BLaER1 treated with 17β-estradiol and CSF1 and Interleukin-3, amounts not matched to agents 10 nM and 100 nM (cell line): ENCODE measurements at regions not wholly inside any gene's neighbourhood (a gene's known extent, or its start where the extent isn't known, plus 50 kb on each side); places are given as distances from the start of the nearest gene placed in this dataset.
"Not testable (repeated sequence)": the region's sequence is repeated elsewhere in the genome, so short reads cannot be mapped to it uniquely, and the experiment has no call there.

ENCODE experiments used
- H3K27ac ChIP-seq, 11 experiments: shearing (Covaris generic); formaldehyde crosslinking; 2 replicates each; pipeline ENCODE4 v1.8.1; 2022
- H3K27me3 ChIP-seq, 11 experiments: shearing (Covaris generic); formaldehyde crosslinking; 2 replicates each; pipeline ENCODE4 v1.8.1; 2022
- H3K36me3 ChIP-seq, 11 experiments: shearing (Covaris generic); formaldehyde crosslinking; 2 replicates each; pipeline ENCODE4 v1.8.1; 2022
- H3K4me1 ChIP-seq, 10 experiments: shearing (Covaris generic); formaldehyde crosslinking; 2 replicates each; pipeline ENCODE4 v1.8.1; 2022
- H3K4me2 ChIP-seq, 11 experiments: shearing (Covaris generic); formaldehyde crosslinking; 2 replicates each; pipeline ENCODE4 v1.8.1; 2022
- H3K4me3 ChIP-seq, 10 experiments: shearing (Covaris generic); formaldehyde crosslinking; 2 replicates each; pipeline ENCODE4 v1.8.1; 2022
- H3K9ac ChIP-seq, 11 experiments: shearing (Covaris generic); formaldehyde crosslinking; 2 replicates each; pipeline ENCODE4 v1.8.1; 2022
- H3K9me3 ChIP-seq, 11 experiments: shearing (Covaris generic); formaldehyde crosslinking; replicated peaks in 1 of 11; 2 replicates each; pipeline ENCODE4 v1.8.1; 2022
- H4K20me1 ChIP-seq, 11 experiments: shearing (Covaris generic); formaldehyde crosslinking; 2 replicates each; pipeline ENCODE4 v1.8.1; 2022
- Cebpa-rat ChIP-seq, 11 experiments: shearing (Covaris generic); IDR thresholded peaks; 2 replicates each; pipeline ENCODE4 v1.8.1; 2022

DNA sequence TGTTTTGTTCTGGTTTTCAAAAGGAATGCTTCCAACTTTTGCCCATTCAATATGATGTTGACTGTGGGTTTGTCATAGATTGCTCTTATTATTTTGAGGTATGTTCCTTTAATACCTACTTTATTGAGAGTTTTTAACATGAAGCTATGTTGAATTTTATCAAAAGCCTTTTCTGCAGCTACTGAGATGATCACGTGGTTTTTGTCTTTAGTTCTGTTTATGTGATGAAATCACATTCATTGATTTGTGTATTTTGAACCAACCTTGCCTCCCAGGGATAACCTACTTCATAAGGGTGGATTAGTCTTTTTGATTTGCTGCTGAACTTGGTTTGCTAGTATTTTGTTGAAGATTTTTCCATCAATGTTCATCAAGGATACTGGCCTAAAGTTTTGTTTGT, 92.7 kb upstream of the TCF21 start:
- no peak overlapping the region for H3K4me3 ChIP-seq
- H4K20me1 ChIP-seq, result no peaks in the 10 kb centered on the region
- TF ChIP-seq Cebpa-rat (IDR thresholded peaks at IDR 0.05), result no peak
- peaks cover 22 to 48% (median 41%) of the 10 kb centered on the region in 11 experiments for H3K9me3 ChIP-seq
- H3K27ac ChIP-seq, result no peak overlapping the region
- H3K27me3 ChIP-seq, result no peaks in the 10 kb centered on the region
- H3K36me3 ChIP-seq, result no peaks in the 10 kb centered on the region
- no peak overlapping the region for H3K9ac ChIP-seq
- H3K4me1 ChIP-seq, result no peaks in the 10 kb centered on the region
- no peak overlapping the region for H3K4me2 ChIP-seq

DNA sequence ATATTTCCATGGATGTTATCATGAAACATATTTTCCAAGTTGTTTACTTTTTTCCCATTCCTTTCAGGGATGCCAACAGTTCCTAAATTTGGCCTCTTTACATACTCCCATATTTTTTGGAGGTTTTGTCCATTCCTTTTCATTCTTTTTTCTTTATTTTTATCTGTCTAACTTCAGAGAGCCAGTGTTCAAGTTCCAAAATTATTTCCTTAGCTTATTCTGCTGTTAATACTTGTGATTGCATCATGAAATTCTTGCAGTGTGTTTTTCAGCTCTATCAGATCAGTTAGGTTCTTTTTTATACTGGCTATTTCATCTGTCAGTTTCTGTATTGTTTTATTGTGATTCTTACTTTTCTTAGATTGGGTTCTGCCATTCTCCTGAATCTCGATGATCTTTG, 89.9 kb upstream of the TCF21 start:
- no peak overlapping the region for H3K9ac ChIP-seq
- no peaks in the 10 kb centered on the region for H4K20me1 ChIP-seq
- H3K9me3 ChIP-seq, result peaks cover 18 to 44% (median 36%) of the 10 kb centered on the region in 11 experiments
- H3K4me2 ChIP-seq, result no peak overlapping the region
- H3K27me3 ChIP-seq, result no peaks in the 10 kb centered on the region
- H3K4me3 ChIP-seq, result no peak overlapping the region
- H3K36me3 ChIP-seq, result no peaks in the 10 kb centered on the region
- H3K4me1 ChIP-seq, result no peaks in the 10 kb centered on the region
- H3K27ac ChIP-seq, result no peak overlapping the region
- TF ChIP-seq Cebpa-rat (IDR thresholded peaks at IDR 0.05), result no peak

DNA sequence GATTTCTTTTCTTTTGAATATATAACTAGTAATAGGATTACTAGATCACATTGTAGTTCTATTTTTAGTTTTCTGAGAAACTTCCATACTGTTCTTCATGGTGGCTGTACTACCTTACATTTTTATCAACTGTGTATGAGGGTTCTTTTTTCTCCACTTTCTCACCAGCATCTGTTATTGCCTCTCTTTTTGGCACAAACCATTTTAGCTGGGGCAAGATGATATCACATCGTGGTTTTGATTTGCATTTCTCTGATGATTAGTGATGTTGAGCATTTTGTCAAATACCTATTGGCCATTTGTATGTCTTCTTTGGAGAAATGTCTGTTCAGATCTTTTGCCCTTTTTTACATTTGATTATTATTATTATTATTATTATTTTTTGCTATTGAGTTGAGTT, 86.1 kb upstream of the TCF21 start:
- no peaks in the 10 kb centered on the region for H4K20me1 ChIP-seq
- H3K4me2 ChIP-seq, result no peak overlapping the region
- no peaks in the 10 kb centered on the region for H3K36me3 ChIP-seq
- no peak overlapping the region for H3K4me3 ChIP-seq
- H3K27me3 ChIP-seq, result no peaks in the 10 kb centered on the region
- TF ChIP-seq Cebpa-rat (IDR thresholded peaks at IDR 0.05), result no peak
- H3K9ac ChIP-seq, result no peak overlapping the region
- H3K9me3 ChIP-seq, result peaks cover 7 to 30% (median 24%) of the 10 kb centered on the region in 11 experiments
- no peak overlapping the region for H3K27ac ChIP-seq
- H3K4me1 ChIP-seq, result peaks cover 0 to 16% (median 11%) of the 10 kb centered on the region in 10 experiments; a peak in 16 of 20 replicates

DNA sequence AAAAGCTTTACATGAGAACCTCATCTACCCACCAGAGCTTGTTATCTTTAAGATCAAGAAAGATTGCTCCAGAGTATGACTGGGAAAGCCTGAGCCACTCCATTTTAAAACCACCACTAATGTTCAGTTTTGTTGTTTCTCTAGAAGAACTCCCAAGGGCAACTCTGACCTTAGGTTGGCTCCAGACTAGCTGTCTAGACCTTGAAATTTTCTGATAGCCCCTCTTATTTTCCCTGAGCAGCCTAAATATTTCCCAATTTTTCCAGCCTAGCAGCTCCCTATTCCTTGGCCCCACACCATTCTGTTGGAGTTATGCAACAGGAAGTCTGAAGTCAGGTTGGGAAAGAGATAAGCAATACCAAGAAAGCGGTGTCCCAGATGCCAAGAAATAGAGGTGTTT, 84.6 kb upstream of the TCF21 start:
- H3K36me3 ChIP-seq, result no peaks in the 10 kb centered on the region
- H3K9me3 ChIP-seq, result peaks cover 0 to 17% (median 12%) of the 10 kb centered on the region in 11 experiments; a peak in 14 of 22 replicates
- peaks cover 0 to 16% (median 11%) of the 10 kb centered on the region in 10 experiments; a peak in 16 of 20 replicates for H3K4me1 ChIP-seq
- H3K4me2 ChIP-seq, result no peak overlapping the region
- no peak for TF ChIP-seq Cebpa-rat (IDR thresholded peaks at IDR 0.05)
- H4K20me1 ChIP-seq, result no peaks in the 10 kb centered on the region
- H3K27ac ChIP-seq, result no peak overlapping the region
- H3K4me3 ChIP-seq, result no peak overlapping the region
- no peak overlapping the region for H3K9ac ChIP-seq
- H3K27me3 ChIP-seq, result no peaks in the 10 kb centered on the region

DNA sequence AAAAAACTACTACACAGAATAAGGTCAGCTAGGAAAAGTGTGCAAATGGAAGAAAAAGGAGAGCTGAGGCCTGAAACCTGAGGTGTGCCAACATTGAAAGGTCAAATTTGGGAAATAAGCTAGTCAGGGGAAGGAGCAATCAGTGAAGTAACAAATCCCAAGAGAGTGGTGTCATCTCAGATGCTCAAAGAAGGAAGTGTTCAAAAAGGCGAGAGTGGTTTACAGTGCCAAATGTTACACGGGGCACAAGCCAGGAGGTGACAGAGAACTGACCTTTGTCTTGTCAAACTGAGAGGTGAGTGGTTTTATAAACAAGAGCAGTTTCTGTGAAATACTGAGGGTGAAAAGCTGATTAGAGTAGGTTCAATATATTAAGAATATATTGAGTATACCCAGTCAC, 83.0 kb upstream of the TCF21 start:
- no peaks in the 10 kb centered on the region; a peak in 1 of 22 replicates for H3K27me3 ChIP-seq
- no peak overlapping the region for H3K27ac ChIP-seq
- TF ChIP-seq Cebpa-rat (IDR thresholded peaks at IDR 0.05), result no peak
- H3K4me2 ChIP-seq, result peak overlapping the region in 9 of 11 experiments; percentile 22 to 61 (median 35); a peak in 16 of 22 replicates
- H3K36me3 ChIP-seq, result no peaks in the 10 kb centered on the region
- H3K4me3 ChIP-seq, result no peak overlapping the region
- H3K9ac ChIP-seq, result no peak overlapping the region
- H3K9me3 ChIP-seq, result peaks cover 0 to 6% (median under 1%) of the 10 kb centered on the region in 11 experiments; a peak in 4 of 22 replicates
- no peaks in the 10 kb centered on the region for H4K20me1 ChIP-seq
- peaks cover 0 to 16% (median 11%) of the 10 kb centered on the region in 10 experiments; a peak in 16 of 20 replicates for H3K4me1 ChIP-seq

DNA sequence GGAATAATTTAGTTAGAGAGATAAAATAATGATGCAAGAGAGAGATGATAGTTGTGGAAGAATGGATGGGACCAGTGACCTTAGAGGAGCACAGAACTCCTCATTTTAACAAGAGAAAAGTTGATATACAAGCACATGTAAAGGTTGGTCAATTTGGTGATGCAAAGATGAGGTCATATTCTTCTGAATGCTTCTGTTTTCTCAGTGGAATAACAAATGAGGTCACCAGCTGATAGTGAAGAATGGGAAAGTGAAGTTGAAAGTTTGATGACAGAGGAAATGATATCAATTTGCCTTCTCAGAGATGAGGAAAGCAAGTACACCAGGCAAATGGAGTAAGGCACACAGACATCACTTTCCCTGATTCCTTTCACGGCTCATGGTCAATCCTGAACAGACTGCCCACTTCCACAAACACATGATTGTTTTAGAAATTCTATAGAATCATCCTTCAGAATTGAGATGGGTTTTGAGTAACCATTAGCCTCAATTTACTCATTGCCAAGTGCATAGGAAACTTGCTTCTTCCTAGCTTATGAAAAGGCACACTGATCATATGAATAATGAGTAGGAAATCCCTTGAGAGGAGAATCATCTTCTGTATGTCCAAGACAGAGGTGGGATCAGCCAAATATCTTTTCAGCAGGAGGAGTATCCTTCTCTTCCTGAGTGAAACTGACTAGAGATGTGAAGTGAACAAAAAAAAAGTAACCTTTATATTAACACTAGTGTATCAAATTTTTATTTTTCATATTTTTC, 82.4 kb upstream of the TCF21 start:
- Histone ChIP-seq H3K27ac (no peak overlapping the region; a peak in 1 of 22 replicates), H4K20me1 (no peaks in the 10 kb centered on the region), H3K4me2 (peak overlapping the region in 9 of 11 experiments; percentile 22 to 61 (median 35); a peak in 15 of 22 replicates), H3K36me3 (no peaks in the 10 kb centered on the region), H3K4me1 (peaks cover 0 to 16% (median 11%) of the 10 kb centered on the region in 10 experiments; a peak in 16 of 20 replicates), H3K9me3 (peaks cover 0 to 12% (median 0%) of the 10 kb centered on the region in 11 experiments; a peak in 2 of 22 replicates), H3K27me3 (no peaks in the 10 kb centered on the region; a peak in 1 of 22 replicates), H3K4me3 (no peak overlapping the region), H3K9ac (no peak overlapping the region)
- no peak for TF ChIP-seq Cebpa-rat (IDR thresholded peaks at IDR 0.05)

DNA sequence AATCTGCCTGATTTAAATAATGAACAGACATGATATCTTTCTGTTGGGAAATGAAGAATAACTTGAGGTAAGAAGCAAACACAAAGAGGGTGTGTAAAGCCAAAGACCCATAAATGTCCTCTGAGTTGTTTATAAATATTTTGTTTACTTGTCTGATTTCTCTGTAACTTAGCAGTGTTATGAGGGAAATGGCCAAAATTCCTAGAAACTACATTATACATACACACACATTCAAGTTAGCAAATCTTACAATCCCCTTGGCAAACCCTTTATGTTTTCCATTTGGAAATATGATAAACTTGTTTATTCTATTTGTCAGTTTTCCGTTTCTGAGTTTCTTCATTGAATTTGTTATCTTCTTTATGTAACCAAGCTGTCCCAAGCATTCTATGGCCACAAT, 81.4 kb upstream of the TCF21 start:
- peaks cover 0 to 16% (median 11%) of the 10 kb centered on the region in 10 experiments; a peak in 16 of 20 replicates for H3K4me1 ChIP-seq
- H3K4me2 ChIP-seq, result no peak overlapping the region
- H3K9me3 ChIP-seq, result peaks cover 0 to 18% (median 0%) of the 10 kb centered on the region in 11 experiments; a peak in 3 of 22 replicates
- H3K36me3 ChIP-seq, result no peaks in the 10 kb centered on the region
- H3K9ac ChIP-seq, result no peak overlapping the region
- H3K4me3 ChIP-seq, result no peak overlapping the region
- no peak for TF ChIP-seq Cebpa-rat (IDR thresholded peaks at IDR 0.05)
- no peaks in the 10 kb centered on the region; a peak in 1 of 22 replicates for H3K27me3 ChIP-seq
- H3K27ac ChIP-seq, result no peak overlapping the region
- H4K20me1 ChIP-seq, result no peaks in the 10 kb centered on the region

DNA sequence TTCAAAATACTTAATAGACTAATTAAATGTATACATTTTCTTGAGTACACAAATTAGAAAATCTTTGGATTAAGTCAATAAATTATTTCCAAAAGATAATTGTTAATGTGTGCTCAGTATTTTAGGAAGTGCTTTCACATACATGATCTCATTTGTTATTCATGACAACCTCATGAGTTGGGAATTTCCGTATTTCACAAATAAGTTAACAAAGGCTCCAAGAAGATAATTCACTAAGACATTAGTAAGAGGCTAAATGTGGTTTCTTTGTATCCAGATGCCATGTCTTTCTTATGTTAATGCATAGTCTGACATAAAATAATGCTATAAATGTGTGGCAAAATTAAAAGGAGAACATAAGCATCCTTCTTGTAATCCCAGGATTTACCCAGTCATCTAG, 79.5 kb upstream of the TCF21 start:
- H3K27me3 ChIP-seq, result no peaks in the 10 kb centered on the region; a peak in 2 of 22 replicates
- TF ChIP-seq Cebpa-rat (IDR thresholded peaks at IDR 0.05), result no peak
- H3K9me3 ChIP-seq, result peaks cover 0 to 30% (median 0%) of the 10 kb centered on the region in 11 experiments; a peak in 5 of 22 replicates

DNA sequence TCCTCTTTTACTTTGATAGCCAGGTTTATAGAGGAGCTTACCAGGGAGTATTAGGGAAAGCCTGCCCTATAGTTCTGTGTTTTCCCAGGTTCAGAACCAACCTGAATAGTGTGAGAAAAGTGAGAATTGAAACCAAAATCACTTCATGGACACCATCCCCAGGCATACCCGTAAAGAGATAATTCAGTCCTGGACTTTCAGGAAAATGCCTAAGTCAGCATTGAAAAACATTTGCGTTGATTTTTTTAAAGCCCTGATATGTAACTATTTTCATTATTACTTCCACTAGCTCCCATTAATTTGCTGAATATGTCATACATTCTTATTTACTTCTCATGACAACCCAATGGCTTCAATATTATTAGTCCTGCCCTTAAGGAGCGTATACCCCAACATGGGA, 77.4 kb upstream of the TCF21 start:
- Histone ChIP-seq H3K4me3 (no peak overlapping the region), H3K4me2 (no peak overlapping the region), H3K9ac (no peak overlapping the region), H3K27me3 (no peaks in the 10 kb centered on the region; a peak in 2 of 22 replicates), H3K27ac (no peak overlapping the region), H4K20me1 (no peaks in the 10 kb centered on the region), H3K9me3 (peaks cover 0 to 41% (median 0%) of the 10 kb centered on the region in 11 experiments; a peak in 5 of 22 replicates), H3K36me3 (no peaks in the 10 kb centered on the region), H3K4me1 (peaks cover 0 to 15% (median 9%) of the 10 kb centered on the region in 10 experiments; a peak in 13 of 20 replicates)
- no peak for TF ChIP-seq Cebpa-rat (IDR thresholded peaks at IDR 0.05)

More for the DNA sequence above, 79.5 kb upstream of the TCF21 start:
- H3K27ac ChIP-seq, result no peak overlapping the region
- no peaks in the 10 kb centered on the region for H3K36me3 ChIP-seq
- peaks cover 0 to 16% (median 13%) of the 10 kb centered on the region in 10 experiments; a peak in 17 of 20 replicates for H3K4me1 ChIP-seq
- no peaks in the 10 kb centered on the region for H4K20me1 ChIP-seq
- H3K4me2 ChIP-seq, result no peak overlapping the region
- H3K4me3 ChIP-seq, result no peak overlapping the region
- no peak overlapping the region for H3K9ac ChIP-seq

DNA sequence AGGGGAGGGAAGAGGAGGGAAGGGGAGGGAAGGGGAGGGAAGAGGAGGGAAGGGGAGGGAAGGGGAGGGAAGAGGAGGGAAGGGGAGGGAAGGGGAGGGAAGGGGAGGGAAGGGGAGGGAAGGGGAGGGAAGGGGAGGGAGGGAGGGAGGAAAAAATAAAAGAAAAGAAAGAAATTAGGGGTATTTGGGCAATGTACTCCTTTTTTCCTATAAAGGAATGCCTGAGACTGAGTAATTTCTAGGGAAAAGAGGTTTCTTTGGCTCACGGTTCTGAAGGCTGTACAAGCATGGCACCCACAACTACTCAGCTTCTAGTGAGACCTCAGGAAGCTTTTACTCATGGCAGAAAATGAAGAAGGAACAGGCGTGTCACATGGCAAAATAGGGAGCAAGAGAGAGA, 76.5 kb upstream of the TCF21 start:
- peaks cover 0 to 15% (median 9%) of the 10 kb centered on the region in 10 experiments; a peak in 10 of 20 replicates for H3K4me1 ChIP-seq
- peaks cover 0 to 43% (median 2%) of the 10 kb centered on the region in 11 experiments; a peak in 6 of 22 replicates for H3K9me3 ChIP-seq
- not testable (repeated sequence) for H3K27me3 ChIP-seq, H3K27ac ChIP-seq, H3K9ac ChIP-seq, H3K4me3 ChIP-seq, H4K20me1 ChIP-seq, H3K4me2 ChIP-seq, H3K36me3 ChIP-seq
